ENCODE measurements at regions not wholly inside any gene's neighbourhood (a gene's known extent, or its start where the extent isn't known, plus 50 kb on each side); places are given as distances from the start of the nearest gene placed in this dataset.
"Not testable (repeated sequence)": the region's sequence is repeated elsewhere in the genome, so short reads cannot be mapped to it uniquely, and the experiment has no call there.

- DNase-seq (ENCODE audit: low read depth) = no peak
- H3K4me3 ChIP-seq (ENCODE audit: low read length) = no peak overlapping the region
- no peak for TF ChIP-seq CTCF (IDR thresholded peaks at IDR 0.05; ENCODE audit: insufficient read depth, low read depth, low read length, missing control alignments)
Measured at GRCh38 chrX:17987783-17988182, 126.7 kb upstream of the RAI2 start.

GRCh38 chrX:17986977-17987376 lies 125.9 kb upstream of the RAI2 start:
- H3K4me3 ChIP-seq (ENCODE audit: low read length) = no peak overlapping the region
- no peak for DNase-seq (ENCODE audit: low read depth)
- TF ChIP-seq CTCF (IDR thresholded peaks at IDR 0.05; ENCODE audit: insufficient read depth, low read depth, low read length, missing control alignments) = no peak

GRCh38 chrX:17986440-17986839 lies 125.3 kb upstream of the RAI2 start:
- no peak for DNase-seq (ENCODE audit: low read depth)
- TF ChIP-seq CTCF (IDR thresholded peaks at IDR 0.05; ENCODE audit: insufficient read depth, low read depth, low read length, missing control alignments) = no peak
- no peak overlapping the region for H3K4me3 ChIP-seq (ENCODE audit: low read length)

- DNase-seq (ENCODE audit: low read depth) = no peak
- TF ChIP-seq CTCF (IDR thresholded peaks at IDR 0.05; ENCODE audit: insufficient read depth, low read depth, low read length, missing control alignments) = no peak
- no peak overlapping the region for H3K4me3 ChIP-seq (ENCODE audit: low read length)
Measured at GRCh38 chrX:17984415-17984814, 123.3 kb upstream of the RAI2 start.

- no peak for TF ChIP-seq CTCF (IDR thresholded peaks at IDR 0.05; ENCODE audit: insufficient read depth, low read depth, low read length, missing control alignments)
- no peak overlapping the region for H3K4me3 ChIP-seq (ENCODE audit: low read length)
- DNase-seq (ENCODE audit: low read depth) = no peak
Measured at GRCh38 chrX:17983389-17983788, 122.3 kb upstream of the RAI2 start.

GRCh38 chrX:17977696-17978095 lies 116.6 kb upstream of the RAI2 start:
- TF ChIP-seq CTCF (IDR thresholded peaks at IDR 0.05; ENCODE audit: insufficient read depth, low read depth, low read length, missing control alignments) = no peak
- H3K4me3 ChIP-seq (ENCODE audit: low read length) = no peak overlapping the region
- no peak for DNase-seq (ENCODE audit: low read depth)

GRCh38 chrX:17976955-17977354 lies 115.9 kb upstream of the RAI2 start:
- H3K4me3 ChIP-seq (ENCODE audit: low read length) = no peak overlapping the region
- DNase-seq (ENCODE audit: low read depth) = no peak
- no peak for TF ChIP-seq CTCF (IDR thresholded peaks at IDR 0.05; ENCODE audit: insufficient read depth, low read depth, low read length, missing control alignments)

- DNase-seq (ENCODE audit: low read depth); H3K4me3 ChIP-seq (ENCODE audit: low read length): not testable (repeated sequence)
Measured at GRCh38 chrX:17975349-17975748, 114.3 kb upstream of the RAI2 start.
